ENCODE measurements at regions not wholly inside any gene's neighbourhood (a gene's known extent, or its start where the extent isn't known, plus 50 kb on each side); places are given as distances from the start of the nearest gene placed in this dataset.
"Not testable (repeated sequence)": the region's sequence is repeated elsewhere in the genome, so short reads cannot be mapped to it uniquely, and the experiment has no call there.

DNA sequence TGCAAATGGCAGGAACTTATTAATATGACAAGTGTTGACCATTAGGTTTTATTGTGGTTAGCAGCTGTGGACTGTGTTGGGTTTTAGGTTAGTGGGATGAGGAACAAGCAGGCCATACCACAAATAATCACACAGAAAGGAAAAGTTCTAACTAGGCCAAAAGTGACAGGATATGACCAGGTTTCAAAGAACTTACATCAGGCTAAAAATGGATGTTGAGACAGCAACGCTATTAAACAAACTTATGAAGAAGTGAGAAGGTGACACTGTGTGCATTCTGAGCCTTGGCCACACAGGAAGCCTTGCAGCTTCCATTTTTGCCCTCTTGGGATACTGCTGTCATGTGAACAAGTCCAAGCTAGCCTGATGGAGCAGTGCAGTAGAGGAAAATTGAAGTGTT is 568.8 kb downstream of the HTR7 start:
- Mint-ChIP-seq H3K4me3 (no peak overlapping the region), H3K27me3 (peaks cover 10% of the 10 kb centered on the region), H3K9me3 (ENCODE audit: insufficient read depth) (no peaks in the 10 kb centered on the region), H3K27ac (no peak overlapping the region), H3K4me1 (peaks cover 6% of the 10 kb centered on the region)
- H3K4me1 ChIP-seq (ENCODE audit: control insufficient read depth in 2 of 2, insufficient read depth in 2 of 2, low read length in 2 of 2) = no peaks in the 10 kb centered on the region
- no peaks in the 10 kb centered on the region for H3K79me2 ChIP-seq (ENCODE audit: control insufficient read depth, insufficient read depth, low read length)
- intact Hi-C loops (cut with micrococcal nuclease) = no loop called here
- no peak overlapping the region for H2AFZ ChIP-seq (ENCODE audit: insufficient read depth, low read depth, low read length, poor library complexity, severe bottlenecking)
- H3K27ac ChIP-seq (ENCODE audit: low read length in 2 of 2) = no peak overlapping the region
- H3K36me3 ChIP-seq (replicated peaks in 1 of 2; ENCODE audit: control extremely low read depth in 1 of 2, control insufficient read depth in 1 of 2, extremely low read depth in 1 of 2, insufficient read depth in 2 of 2, low read length in 1 of 2) = no peaks in the 10 kb centered on the region
- no peaks in the 10 kb centered on the region for H4K20me1 ChIP-seq (ENCODE audit: control insufficient read depth, insufficient read depth, low read length, poor library complexity, severe bottlenecking)
- 0% methylated on average over 1 of the region's 1 CpG for whole genome bisulfite sequencing (ENCODE audit: insufficient coverage)
- DNase-seq = no peak
- TF ChIP-seq CTCF (IDR thresholded peaks at IDR 0.05) = no peak
- TF ChIP-seq EZH2 (IDR thresholded peaks at IDR 0.05; ENCODE audit: borderline replicate concordance, insufficient read depth, low read depth, low read length, poor library complexity, severe bottlenecking) = no peak
- H3K27me3 ChIP-seq (replicated peaks in 1 of 4; ENCODE audit: control extremely low read depth in 1 of 4, control insufficient read depth in 3 of 4, insufficient read depth in 4 of 4, low read length in 3 of 4) = no peaks in the 10 kb centered on the region
- no peak overlapping the region for H3K4me2 ChIP-seq (replicated peaks; ENCODE audit: low read depth, low read length, poor library complexity, severe bottlenecking)
- ATAC-seq (ENCODE audit: low read depth) = no peak
- no peak overlapping the region for H3K4me3 ChIP-seq (ENCODE audit: control extremely low read depth in 1 of 5, extremely low read depth in 1 of 5, insufficient read depth in 1 of 5, low read depth in 2 of 5, low read length in 4 of 5)
- CTCF ChIA-PET = no interaction called here
- no peak overlapping the region for H3K9ac ChIP-seq (ENCODE audit: low read length)
- POLR2A ChIA-PET = no interaction called here
- no peaks in the 10 kb centered on the region for H3K9me3 ChIP-seq (ENCODE audit: control extremely low read depth in 1 of 3, control insufficient read depth in 2 of 3, insufficient read depth in 1 of 3, low read length in 2 of 3)

- Histone ChIP-seq H3K9me3 (ENCODE audit: control extremely low read depth in 1 of 3, control insufficient read depth in 2 of 3, insufficient read depth in 1 of 3, low read length in 2 of 3) (no peaks in the 10 kb centered on the region), H3K4me1 (ENCODE audit: control insufficient read depth in 2 of 2, insufficient read depth in 2 of 2, low read length in 2 of 2) (no peaks in the 10 kb centered on the region), H2AFZ (ENCODE audit: insufficient read depth, low read depth, low read length, poor library complexity, severe bottlenecking) (no peak overlapping the region), H4K20me1 (ENCODE audit: control insufficient read depth, insufficient read depth, low read length, poor library complexity, severe bottlenecking) (no peaks in the 10 kb centered on the region), H3K9ac (ENCODE audit: low read length) (no peak overlapping the region), H3K4me2 (replicated peaks; ENCODE audit: low read depth, low read length, poor library complexity, severe bottlenecking) (no peak overlapping the region), H3K27me3 (replicated peaks in 1 of 4; ENCODE audit: control extremely low read depth in 1 of 4, control insufficient read depth in 3 of 4, insufficient read depth in 4 of 4, low read length in 3 of 4) (no peaks in the 10 kb centered on the region), H3K79me2 (ENCODE audit: control insufficient read depth, insufficient read depth, low read length) (no peaks in the 10 kb centered on the region), H3K36me3 (replicated peaks in 1 of 2; ENCODE audit: control extremely low read depth in 1 of 2, control insufficient read depth in 1 of 2, extremely low read depth in 1 of 2, insufficient read depth in 2 of 2, low read length in 1 of 2) (no peaks in the 10 kb centered on the region), H3K27ac (ENCODE audit: low read length in 2 of 2) (no peak overlapping the region), H3K4me3 (ENCODE audit: control extremely low read depth in 1 of 5, extremely low read depth in 1 of 5, insufficient read depth in 1 of 5, low read depth in 2 of 5, low read length in 4 of 5) (no peak overlapping the region)
- no peaks in the 10 kb centered on the region for H3K27me3 Mint-ChIP-seq
- H3K4me1 Mint-ChIP-seq = peaks cover 4% of the 10 kb centered on the region
- no peaks in the 10 kb centered on the region for H3K9me3 Mint-ChIP-seq (ENCODE audit: insufficient read depth)
- ATAC-seq (ENCODE audit: low read depth) (no peak), DNase-seq (no peak)
- POLR2A ChIA-PET = no interaction called here
- H3K4me3 Mint-ChIP-seq = no peak overlapping the region
- CTCF ChIA-PET = no interaction called here
- TF ChIP-seq EZH2 (IDR thresholded peaks at IDR 0.05; ENCODE audit: borderline replicate concordance, insufficient read depth, low read depth, low read length, poor library complexity, severe bottlenecking) (no peak), CTCF (IDR thresholded peaks at IDR 0.05) (no peak)
- no peak overlapping the region for H3K27ac Mint-ChIP-seq
- no CpG with 5 or more reads among the region's 4 CpGs for whole genome bisulfite sequencing (ENCODE audit: insufficient coverage)
- intact Hi-C loops (cut with micrococcal nuclease) = no loop called here
Measured at GRCh38 chr10:90293616-90294015, 564.2 kb downstream of the HTR7 start.

- H3K4me1 Mint-ChIP-seq; H3K27me3 ChIP-seq (replicated peaks in 1 of 4; ENCODE audit: control extremely low read depth in 1 of 4, control insufficient read depth in 3 of 4, insufficient read depth in 4 of 4, low read length in 3 of 4); POLR2A ChIA-PET; H3K9ac ChIP-seq (ENCODE audit: low read length); H4K20me1 ChIP-seq (ENCODE audit: control insufficient read depth, insufficient read depth, low read length, poor library complexity, severe bottlenecking); CTCF ChIA-PET; H3K27ac ChIP-seq (ENCODE audit: low read length in 2 of 2); H3K4me3 Mint-ChIP-seq; DNase-seq; H3K9me3 ChIP-seq (ENCODE audit: control extremely low read depth in 1 of 3, control insufficient read depth in 2 of 3, insufficient read depth in 1 of 3, low read length in 2 of 3); H3K27me3 Mint-ChIP-seq; H3K4me1 ChIP-seq (ENCODE audit: control insufficient read depth in 2 of 2, insufficient read depth in 2 of 2, low read length in 2 of 2); H3K4me3 ChIP-seq (ENCODE audit: control extremely low read depth in 1 of 5, extremely low read depth in 1 of 5, insufficient read depth in 1 of 5, low read depth in 2 of 5, low read length in 4 of 5); ATAC-seq (ENCODE audit: low read depth); intact Hi-C loops (cut with micrococcal nuclease); H3K79me2 ChIP-seq (ENCODE audit: control insufficient read depth, insufficient read depth, low read length); H3K9me3 Mint-ChIP-seq (ENCODE audit: insufficient read depth); H3K27ac Mint-ChIP-seq; H3K36me3 ChIP-seq (replicated peaks in 1 of 2; ENCODE audit: control extremely low read depth in 1 of 2, control insufficient read depth in 1 of 2, extremely low read depth in 1 of 2, insufficient read depth in 2 of 2, low read length in 1 of 2); H2AFZ ChIP-seq (ENCODE audit: insufficient read depth, low read depth, low read length, poor library complexity, severe bottlenecking); H3K4me2 ChIP-seq (replicated peaks; ENCODE audit: low read depth, low read length, poor library complexity, severe bottlenecking): not testable (repeated sequence)
- 95% methylated on average over 9 of the region's 11 CpGs for WGBS (ENCODE audit: insufficient coverage)
Measured at GRCh38 chr10:90294821-90295540, 562.9 kb downstream of the HTR7 start.

Measured in B cell (primary cell).